ENCODE measurements at regions not wholly inside any gene's neighbourhood (a gene's known extent, or its start where the extent isn't known, plus 50 kb on each side); places are given as distances from the start of the nearest gene placed in this dataset.

DNA sequence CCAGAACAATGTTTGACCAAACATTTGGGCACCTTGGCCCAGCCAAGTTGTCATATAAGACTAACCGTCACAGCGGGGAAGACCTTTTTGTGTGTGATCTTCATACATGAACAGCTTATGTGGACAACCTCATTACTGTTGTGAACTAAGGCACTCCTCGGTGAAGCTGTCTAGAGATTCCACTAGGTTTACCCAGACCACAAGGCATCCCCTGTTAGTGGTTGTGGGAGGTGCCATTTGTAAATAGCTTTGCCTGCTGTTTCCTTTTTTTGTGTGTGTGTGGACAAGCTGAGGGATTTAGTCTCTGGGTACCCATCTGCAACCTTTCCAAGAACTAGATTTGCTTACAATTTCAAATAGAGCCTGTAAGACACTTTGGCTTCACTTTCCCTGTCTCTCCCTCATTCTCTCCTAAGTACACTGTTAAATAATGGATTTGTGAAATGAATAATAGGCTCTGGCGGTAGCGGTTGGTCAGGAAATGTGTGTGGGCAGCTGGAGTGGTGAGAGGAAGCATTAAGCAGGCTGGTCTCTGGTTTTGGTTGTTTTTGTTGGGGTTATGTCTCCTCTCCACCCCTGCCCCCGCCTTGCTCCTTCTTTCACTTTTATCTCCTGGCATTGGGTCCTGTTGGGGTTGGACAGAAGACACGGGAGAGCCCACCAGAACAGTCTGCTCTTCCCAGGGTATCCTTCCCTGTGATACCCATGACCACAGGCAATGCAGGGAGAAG is 727.6 kb downstream of the VRK1 start:
- DNase-seq (ENCODE audit: low spot score), result no peak

DNA sequence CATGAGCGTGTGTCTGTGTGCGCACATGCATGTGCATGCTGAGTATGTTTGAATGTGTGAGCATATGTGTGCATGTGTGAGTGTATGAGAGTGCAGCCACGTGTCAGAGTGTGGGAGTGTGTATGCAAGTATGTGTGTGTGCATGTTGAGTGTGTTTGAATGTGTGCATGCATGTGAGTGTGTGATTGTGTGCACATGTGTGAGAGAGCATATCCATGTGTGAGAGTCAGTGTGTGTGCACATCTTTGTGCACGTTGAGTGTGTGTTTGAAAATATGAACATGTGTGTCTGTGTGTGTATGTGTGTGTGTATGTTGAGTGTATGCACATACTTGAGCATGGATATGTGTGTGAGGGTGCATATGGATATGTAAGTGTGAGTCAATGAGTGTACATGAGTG is 730.8 kb downstream of the VRK1 start:
- no peak for DNase-seq (ENCODE audit: low spot score)

DNA sequence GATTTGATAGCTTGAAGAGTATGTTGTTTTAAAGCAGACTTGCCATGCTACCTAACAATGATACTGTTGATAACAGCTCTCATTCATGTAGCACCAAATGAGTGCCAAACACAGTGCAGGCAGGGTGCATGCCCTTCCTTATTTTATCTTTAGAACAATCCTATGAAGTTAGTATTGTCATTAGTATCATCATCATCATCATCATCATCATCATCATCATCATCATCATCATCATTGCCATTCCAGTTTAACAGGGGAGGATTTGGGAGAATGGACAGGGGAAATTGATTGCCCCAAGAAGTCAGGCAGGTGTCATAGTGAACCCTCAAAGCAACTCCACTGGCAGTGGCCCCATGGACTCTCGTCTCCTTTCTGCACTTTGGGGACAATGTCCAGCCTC is 734.9 kb downstream of the VRK1 start:
- DNase-seq (ENCODE audit: low spot score), result no peak

DNA sequence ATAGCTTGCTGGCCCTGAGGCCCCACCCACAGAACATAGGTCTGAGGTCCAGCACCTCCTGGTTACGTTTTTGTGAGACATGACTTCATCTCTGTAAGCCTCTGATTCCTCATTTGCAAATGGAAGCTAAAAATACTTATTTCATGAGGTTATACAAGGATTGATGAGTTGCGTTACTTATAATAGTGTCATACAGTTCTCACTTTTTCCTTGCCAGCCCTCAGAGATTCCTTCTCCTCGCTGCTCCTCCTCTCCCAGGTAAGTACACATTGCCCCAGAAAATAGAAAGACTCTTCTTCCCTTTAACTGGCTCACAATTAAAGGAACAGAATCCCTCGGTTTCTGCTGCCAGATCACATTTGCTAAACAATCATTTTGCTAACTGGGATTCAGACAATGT is 739.2 kb downstream of the VRK1 start:
- DNase-seq (ENCODE audit: low spot score), result no peak

DNA sequence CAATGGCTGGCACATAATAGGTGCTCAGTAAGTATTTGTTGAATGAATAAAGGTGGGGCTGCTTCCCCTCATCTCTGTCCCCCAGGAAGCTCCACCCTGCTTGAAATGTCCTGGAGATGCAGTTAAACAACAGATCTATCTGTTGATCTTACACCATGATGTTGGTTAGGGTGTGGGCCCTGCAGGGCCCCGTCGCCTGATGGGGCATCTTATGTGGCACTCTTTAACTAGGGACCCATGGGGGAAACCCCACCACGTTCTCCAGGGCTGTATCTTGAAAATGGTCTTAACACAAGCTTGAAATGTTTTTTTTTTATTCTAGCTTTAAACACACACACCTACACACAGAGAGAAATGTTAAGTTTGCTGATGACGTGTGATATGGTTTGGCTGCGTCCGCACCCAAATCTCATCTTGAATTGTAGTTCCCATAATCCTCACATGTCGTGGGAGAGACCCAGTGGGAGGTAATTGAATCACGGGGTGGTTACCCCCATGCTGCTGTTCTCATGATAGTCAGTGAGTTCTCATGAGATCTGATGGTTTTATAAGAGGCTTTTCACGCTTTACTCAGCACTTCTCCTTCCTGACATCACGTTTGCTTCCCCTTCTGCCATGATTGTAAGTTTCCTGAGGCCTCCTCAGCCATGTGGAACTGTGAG is 741.7 kb downstream of the VRK1 start:
- no peak for DNase-seq (ENCODE audit: low spot score)

DNA sequence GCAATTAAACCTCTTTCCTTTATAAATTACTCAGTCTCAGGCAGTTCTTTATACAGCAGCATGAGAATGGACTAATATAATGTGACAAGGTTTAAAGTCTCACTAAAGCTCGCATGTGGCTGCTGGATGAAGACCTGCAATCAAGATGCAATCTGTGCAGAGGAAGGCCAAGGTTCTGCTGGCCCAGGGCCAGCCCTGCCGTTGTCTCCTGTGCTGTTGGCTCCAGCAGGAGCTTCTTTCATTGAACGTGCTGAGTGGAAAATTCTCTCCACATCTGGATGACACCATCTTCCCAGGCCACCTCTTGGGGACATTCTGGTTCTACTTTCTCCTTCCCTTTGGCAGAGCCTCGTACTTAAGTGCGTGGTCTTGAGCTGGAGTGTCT is 742.2 kb downstream of the VRK1 start:
- DNase-seq (ENCODE audit: low spot score), result no peak

DNA sequence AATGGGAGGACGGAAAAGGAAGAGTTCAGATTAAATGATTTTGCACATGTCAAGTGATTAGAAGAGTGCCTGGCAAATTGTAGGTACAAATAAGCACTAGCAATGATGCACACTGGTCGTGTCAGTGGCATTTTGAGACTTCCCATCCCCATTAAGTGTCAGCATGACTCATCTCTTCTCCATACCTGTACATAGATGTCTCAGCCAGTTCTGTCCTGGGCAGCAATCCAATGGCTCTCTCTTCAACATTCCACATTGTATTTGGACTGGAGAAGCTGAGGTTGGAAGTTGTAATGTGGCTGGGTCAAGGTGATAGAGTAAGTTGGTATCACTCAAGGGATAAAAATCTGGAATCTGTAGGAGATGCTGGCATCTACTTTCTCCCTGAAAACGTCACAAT is 742.7 kb downstream of the VRK1 start:
- no peak for DNase-seq (ENCODE audit: low spot score)

DNA sequence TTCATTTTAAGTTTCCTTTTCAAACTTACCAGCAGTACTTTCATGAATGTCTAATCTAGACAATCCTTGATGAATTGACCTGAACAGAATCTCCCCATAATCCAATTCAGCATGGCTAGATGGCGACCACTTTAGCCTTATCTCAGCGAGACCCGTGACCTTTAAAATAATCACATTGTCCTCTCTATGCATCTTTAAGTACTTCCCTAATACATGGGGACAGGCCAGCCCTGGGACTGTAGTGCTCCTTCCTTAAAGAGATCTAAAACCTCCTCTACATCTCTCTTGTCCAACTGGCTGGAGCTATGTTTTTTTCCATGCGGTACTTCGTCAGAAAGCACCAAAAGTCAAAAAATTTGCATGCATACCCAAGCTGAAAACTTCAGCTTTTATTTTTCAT is 746.0 kb downstream of the VRK1 start:
- no peak for DNase-seq (ENCODE audit: low spot score)

DNA sequence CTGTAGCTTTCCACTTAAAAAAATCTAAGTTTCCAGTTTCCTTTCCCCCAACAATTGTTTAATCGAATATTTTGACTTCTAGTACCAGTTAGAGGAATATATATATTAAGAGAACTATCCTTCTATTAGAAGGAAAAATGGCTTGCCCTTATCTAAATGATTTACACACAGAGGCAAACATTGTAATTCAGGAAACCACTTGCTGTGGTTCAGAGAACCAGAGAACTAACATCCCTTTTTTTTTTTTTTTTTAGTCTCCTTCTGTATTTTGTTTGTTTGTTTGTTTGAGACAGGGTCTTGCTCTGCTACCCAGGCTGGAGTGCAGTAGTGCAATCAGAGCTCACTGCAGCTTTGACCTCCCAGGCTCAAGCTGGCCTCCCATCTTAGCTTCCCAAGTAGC is 746.6 kb downstream of the VRK1 start:
- no peak for DNase-seq (ENCODE audit: low spot score)

DNA sequence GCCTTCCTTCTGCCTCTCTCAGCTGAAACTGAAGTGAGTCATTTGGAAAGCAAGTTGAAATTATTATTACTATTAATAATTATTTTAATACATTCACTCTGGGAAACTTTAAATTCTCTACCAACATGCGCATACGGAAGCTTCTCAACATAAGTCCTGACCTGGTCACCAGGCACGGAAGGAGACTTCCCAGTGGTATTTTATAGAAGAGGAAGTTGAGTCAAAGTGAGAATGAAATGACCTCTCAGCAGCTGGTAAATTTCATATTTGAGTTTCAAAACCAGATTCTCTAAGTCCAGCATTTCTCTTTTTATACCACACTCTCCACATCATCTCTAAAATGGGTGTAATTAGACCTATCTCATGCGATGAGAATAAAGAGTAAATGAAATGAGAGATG is 747.4 kb downstream of the VRK1 start:
- DNase-seq (ENCODE audit: low spot score), result no peak

DNA sequence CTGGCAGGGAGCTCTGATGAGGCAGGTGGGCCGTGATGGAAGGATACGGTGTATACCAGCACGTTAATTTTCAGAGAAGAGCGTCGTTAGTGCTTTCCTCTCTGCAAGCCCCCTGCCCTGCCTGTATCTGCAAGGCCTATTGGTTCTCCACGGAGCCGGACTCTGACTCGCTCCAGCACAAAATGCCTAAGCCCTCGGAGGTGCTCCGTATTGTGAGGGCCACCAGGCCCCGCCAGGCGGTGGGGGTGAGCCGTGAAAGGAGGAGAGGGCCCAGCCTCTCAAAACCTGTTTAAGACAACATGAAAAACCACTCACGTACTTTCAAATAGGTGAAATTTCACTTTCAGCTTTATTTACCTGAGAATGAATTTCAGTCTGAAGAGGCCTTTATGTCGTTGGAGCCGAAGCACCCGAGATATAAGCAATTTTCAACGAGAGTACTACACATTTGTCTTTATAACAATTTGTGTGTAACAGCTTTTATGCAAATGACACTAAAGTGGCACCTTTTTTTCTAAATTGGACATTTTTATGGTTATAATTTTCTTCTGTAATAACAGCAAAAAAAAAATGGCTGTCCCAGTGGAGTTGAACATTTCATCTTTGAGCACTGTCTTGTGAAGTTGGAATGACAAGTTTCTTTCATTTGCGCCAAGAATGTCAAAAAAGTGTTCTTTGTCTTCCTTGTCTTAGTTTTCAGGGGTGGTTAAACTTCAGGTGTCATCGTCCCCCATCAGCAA is 749.5 kb downstream of the VRK1 start:
- DNase-seq (ENCODE audit: low spot score), result no peak

DNA sequence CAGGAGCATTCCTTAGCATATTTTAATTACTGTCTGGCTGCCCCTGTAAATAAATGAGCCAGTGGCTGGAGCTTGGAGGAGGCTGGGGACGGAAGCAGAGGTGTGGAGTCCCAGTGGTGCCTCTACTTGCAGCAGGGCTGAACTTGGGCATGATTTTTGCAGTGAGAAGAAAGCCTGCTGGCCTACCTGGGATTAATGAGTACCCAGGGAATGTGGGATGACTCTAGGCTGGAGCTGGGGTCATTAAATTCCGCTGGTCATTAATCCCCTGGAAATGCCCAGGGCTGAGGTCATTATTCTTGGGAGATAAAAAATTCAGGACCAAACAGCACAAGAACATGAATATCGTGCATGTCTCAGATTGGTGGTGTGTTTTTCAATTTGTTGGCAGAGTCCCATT is 753.3 kb downstream of the VRK1 start:
- no peak for DNase-seq (ENCODE audit: low spot score)

DNA sequence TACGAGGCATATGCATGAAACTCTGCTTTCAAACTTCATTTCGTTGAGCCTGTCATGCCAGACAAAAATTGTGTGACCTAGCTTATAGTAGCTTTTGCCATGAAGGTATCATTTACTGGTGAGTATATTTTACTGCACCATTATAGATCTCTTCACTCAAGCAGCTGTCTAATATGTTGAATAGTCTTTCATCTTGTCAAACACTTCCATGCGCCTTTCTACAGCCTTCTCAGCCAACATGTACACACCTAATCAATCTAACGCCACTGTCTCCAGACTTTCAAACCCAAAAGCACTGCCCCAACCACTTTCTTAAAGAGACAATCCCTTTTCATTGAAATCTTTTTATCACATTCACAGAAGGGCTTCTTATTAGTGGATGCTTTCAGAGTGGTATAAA is 757.4 kb downstream of the VRK1 start:
- no peak for DNase-seq (ENCODE audit: low spot score)

DNA sequence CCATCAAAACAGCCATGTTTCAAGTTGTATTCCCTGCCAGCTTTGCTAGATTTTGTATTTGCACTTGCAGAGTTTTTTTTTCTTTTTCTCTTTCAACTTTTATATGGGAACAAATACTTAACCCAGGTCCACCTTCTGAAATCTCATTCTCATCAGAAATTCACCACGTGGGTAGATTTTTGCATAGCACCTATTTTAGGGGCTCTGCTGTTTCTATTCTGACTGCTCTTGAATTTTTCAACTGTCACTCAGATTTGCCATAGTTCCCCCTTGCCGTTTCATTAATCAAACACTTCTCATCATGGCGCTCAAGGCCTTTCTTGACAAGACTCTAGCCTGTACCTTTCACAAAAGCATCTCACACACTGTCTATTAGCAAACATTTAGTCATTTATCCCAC is 767.2 kb downstream of the VRK1 start:
- no peak for DNase-seq (ENCODE audit: low spot score)

DNA sequence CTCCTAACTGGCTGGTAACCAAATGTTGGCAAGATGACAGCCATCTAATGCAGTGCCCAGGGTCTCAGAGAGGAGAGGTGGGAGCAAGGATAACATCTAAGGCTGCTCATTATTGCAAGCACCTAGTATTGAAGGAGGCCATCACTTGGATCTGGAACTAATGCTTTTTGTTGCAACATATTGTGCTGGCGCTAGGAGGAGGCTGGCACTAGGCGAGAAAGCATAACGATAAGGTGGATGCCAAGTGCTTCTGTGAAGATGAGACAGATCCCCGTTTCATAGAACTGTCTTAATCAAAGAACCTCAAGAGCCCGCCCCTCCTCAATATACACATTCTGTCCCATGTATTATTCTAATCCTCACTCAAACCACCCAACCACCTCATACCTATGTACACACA is 774.0 kb downstream of the VRK1 start:
- DNase-seq (ENCODE audit: low spot score), result no peak

DNA sequence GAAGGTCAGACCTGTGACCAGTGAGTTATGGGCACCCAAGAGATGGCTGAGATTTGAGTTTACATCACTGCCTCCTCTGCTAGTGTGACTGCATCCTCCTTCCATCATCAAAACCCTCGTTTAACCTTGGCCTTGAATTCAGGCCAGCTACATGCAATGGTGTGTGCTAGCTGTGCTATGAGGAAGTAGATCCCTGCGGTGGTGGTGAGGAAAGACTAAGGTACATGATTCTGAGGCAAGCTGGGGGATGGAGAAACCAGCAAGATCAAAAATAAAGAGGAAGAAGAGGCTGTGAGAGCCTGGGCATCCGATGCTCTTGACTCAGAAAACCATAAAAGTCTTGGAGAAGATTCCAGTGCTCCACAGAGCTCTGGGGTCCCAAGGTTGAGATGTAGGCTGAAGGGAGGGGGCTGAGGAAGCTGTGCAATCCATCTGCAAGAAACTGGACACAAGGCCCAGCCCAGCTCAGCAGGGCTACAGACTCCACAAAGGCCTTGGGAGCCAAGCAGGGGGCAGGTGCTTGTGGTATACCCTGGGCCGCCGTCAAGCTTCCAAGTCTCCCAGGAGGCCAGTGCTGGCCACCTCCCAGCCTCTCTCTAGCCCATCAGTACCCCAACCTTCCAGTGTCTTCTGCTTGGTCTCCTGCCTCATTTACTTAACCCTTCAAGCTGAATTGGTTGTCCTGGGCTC is 774.8 kb downstream of the VRK1 start:
- no peak for DNase-seq (ENCODE audit: low spot score)

DNA sequence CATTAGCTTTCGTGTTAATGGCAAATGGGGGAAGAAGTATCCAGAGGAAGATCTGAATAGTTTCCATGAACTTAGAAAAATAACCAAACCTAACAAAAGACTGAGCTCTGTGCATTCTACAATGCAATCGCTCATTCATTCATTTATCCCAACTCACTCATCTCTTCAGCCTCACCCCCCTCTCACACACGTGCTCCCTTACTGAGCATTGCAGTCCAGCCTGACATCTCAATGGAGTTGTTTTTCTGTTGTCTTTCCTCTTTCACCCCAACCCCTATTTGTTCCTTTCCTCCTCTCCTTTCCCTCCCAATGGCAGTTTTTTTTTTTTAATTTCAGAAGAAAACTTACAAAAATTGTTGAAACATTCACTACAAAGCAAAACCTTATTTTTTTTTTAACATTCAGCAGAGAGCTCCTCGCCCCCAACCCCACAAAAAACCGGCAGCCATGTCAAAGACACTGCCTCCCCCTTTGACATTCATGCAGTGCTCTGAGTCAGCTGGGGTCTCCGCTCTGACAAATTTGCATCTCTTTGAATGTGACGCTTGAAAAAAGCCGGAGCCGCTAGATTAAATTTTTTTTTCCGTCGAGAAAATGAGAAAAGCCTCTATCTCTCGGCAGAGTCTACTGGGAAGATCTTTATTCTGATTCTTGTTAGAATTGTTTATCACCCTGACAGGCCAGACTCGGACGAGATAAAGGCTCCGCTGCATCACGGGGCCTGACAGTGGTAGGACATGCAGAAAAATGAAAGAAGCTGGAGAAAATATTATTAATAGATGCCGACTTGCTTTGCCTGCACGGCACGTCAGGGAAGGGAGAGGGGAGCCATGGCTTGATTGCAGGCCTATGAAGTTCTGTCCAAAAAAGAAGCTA is 775.6 kb downstream of the VRK1 start:
- no peak for DNase-seq (ENCODE audit: low spot score)

DNA sequence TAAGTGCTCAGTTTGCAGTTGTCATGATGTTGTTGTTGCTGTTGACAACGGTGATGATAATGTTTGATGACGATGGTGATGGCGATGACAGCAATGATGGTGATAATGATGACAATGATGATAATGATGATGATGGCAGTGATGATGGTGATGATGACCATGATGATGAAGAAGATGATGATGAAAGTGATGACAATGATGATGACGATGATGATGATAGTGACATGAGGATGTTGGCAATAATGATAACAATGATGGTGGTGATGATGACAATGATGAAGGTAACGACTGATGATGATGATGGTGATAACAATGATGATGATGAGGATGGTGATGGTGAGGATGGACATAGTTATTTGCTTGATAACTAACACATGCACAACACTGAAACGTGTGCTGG is 778.5 kb downstream of the VRK1 start:
- DNase-seq (ENCODE audit: low spot score), result no peak

DNA sequence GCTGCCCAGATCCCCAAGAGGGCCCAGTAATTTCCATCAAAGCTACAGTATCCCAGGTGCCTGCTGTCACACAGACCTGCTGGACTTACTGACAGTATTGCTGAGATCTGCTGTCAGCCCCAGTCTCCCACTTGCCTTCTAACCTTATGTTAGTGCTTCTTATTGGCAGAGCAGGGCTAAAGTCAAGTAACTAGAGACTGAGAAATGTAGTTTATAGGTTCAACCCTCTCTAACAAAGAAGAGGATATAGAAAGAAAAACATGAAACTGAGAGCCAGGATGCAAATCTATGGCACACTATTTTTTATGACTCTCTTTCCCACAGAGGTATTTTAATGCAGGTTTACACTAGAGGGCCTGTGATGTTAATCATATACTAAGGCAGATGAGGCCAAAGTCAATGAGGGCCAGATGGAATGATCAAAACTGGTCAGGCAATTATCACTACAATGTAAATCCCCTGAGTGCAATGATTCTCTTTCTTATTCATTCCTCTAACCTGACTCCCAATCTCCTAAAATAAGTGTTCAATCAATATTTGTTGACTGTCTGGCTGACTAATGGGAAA is 781.9 kb downstream of the VRK1 start:
- no peak for DNase-seq (ENCODE audit: low spot score)

DNA sequence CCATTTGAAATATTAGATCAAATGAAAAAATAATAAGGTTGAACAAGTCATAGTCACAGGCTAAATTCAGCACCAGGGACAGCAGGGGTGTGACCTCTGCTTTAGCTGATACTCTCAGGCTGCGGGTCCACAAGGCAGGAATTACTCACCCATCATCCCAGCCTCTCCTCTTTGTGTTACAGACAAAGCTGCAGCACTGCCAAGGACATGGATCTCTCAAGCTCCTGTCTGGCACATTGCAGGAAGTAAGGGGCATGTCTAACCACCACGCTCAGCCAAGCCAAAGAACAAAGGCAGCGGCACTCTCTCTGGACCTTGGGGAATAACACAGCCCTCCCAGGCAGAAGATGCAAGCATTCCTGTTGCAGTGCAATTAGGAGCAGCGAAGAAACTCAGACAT is 783.8 kb downstream of the VRK1 start:
- DNase-seq (ENCODE audit: low spot score), result no peak

DNA sequence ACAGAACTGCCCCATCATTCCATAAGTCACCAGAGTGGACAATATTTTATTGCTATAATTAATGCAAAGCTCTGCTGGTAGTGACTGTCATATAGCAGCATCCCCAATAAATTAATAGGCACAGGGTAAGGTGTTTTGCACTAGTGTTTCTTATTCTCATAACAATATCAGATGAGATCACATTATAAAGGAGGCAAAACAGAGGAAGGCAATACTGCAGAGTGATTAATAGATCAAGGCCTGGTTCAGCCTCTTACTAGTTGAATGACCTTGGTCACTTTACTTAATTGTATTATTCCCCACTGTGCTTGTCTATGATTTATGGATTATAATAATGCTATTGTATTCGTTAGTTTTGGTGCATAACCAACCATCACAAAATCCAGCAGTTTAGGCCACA is 784.8 kb downstream of the VRK1 start:
- no peak for DNase-seq (ENCODE audit: low spot score)

DNA sequence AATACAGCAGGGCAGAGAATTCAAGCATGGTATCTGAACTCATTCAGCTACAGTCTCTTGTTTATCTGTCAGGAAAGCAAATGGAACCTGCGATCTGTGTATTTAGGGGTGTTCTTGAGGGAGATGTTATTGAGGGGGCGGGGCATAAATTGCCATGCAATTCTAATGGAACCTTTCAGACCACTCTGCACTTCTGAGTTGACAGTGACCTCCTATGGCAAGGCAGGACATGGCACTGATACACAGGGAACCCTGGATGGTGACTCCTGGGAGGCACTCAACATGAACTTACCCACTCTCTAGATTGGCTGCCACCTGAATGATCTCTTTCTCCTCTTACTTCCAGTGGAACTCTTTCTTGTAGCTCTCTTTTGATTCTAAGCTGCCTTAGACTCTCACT is 787.3 kb downstream of the VRK1 start:
- DNase-seq (ENCODE audit: low spot score), result no peak

Data from HuH-7 (cell line).